MM.1S (cell line): ENCODE measurements at regions not wholly inside any gene's neighbourhood (a gene's known extent, or its start where the extent isn't known, plus 50 kb on each side); places are given as distances from the start of the nearest gene placed in this dataset.

Source experiments
- DNase-seq: peaks from one replicate; pipeline ENCODE4 v3.0.0-alpha.2; 2015
- H2AFZ ChIP-seq: fragments of 300-600 bp; sonication (generic); 2 replicates; pipeline ENCODE4 v1.6.0; 2016; ENCODE audit warnings: antibody characterized with exemption, low read length
- H3F3A ChIP-seq: fragments of 300-600 bp; sonication (generic); 2 replicates; pipeline ENCODE4 v1.6.1; 2016; ENCODE audit warnings: mild to moderate bottlenecking, antibody characterized with exemption, low read length, moderate library complexity, mixed read lengths; ENCODE audit not compliant: insufficient read depth
- H3K27ac ChIP-seq: fragments of 300-600 bp; sonication (generic); 2 replicates; pipeline ENCODE4 v1.5.1; 2016; ENCODE audit warnings: mild to moderate bottlenecking, low read length
- H3K27me3 ChIP-seq: fragments of 300-600 bp; sonication (generic); replicated peaks from 2 replicates; pipeline ENCODE4 v1.6.0; 2016; ENCODE audit warnings: low read length; ENCODE audit not compliant: insufficient read depth
- H3K36me3 ChIP-seq: fragments of 300-600 bp; sonication (generic); replicated peaks from 2 replicates; pipeline ENCODE4 v1.6.1; 2016; ENCODE audit warnings: mild to moderate bottlenecking, low read length, mixed read lengths; ENCODE audit not compliant: insufficient read depth
- H3K4me1 ChIP-seq: fragments of 300-600 bp; sonication (generic); 2 replicates; pipeline ENCODE4 v1.6.1; 2016; ENCODE audit warnings: low read length, mixed read lengths
- H3K4me2 ChIP-seq: fragments of 300-600 bp; sonication (generic); 2 replicates; pipeline ENCODE4 v1.6.0; 2016; ENCODE audit warnings: low read depth, low read length
- H3K4me3 ChIP-seq: fragments of 300-600 bp; sonication (generic); 2 replicates; pipeline ENCODE4 v1.5.1; 2016; ENCODE audit warnings: low read length, mixed read lengths
- H3K79me2 ChIP-seq: fragments of 300-600 bp; sonication (generic); 2 replicates; pipeline ENCODE4 v1.6.1; 2016; ENCODE audit warnings: mixed run types, low read length, mixed read lengths
- H3K9ac ChIP-seq: fragments of 300-600 bp; sonication (generic); 2 replicates; pipeline ENCODE4 v1.6.1; 2016; ENCODE audit warnings: low read length, mixed read lengths
- H3K9me2 ChIP-seq: fragments of 300-600 bp; sonication (generic); replicated peaks from 2 replicates; pipeline ENCODE4 v1.6.1; 2016; ENCODE audit warnings: mild to moderate bottlenecking, low read length, mixed read lengths; ENCODE audit not compliant: insufficient read depth
- H3K9me3 ChIP-seq: fragments of 300-600 bp; sonication (generic); replicated peaks from 2 replicates; pipeline ENCODE4 v1.6.1; 2016; ENCODE audit warnings: mild to moderate bottlenecking, low read length, mixed read lengths; ENCODE audit not compliant: insufficient read depth
- H4K20me1 ChIP-seq: fragments of 300-600 bp; sonication (generic); 2 replicates; pipeline ENCODE4 v1.6.1; 2016; ENCODE audit warnings: mild to moderate bottlenecking, low read length, moderate library complexity, mixed read lengths; ENCODE audit not compliant: insufficient read depth
- EZH2 ChIP-seq: fragments of 300-600 bp; sonication (generic); optimal IDR thresholded peaks from 2 replicates; pipeline ENCODE3; 2017; ENCODE audit warnings: low read depth, mild to moderate bottlenecking, antibody characterized with exemption, low read length, mixed read lengths
- EZH2phosphoT487 ChIP-seq: fragments of 300-600 bp; sonication (generic); IDR thresholded peaks from 2 replicates; pipeline ENCODE4 v1.6.1; 2018; ENCODE audit warnings: antibody characterized with exemption, low read length
- TF ChIP-seq, protein P1 (sequence below): fragments of 300-600 bp; sonication (generic); IDR thresholded peaks from 2 replicates; pipeline ENCODE4 v1.5.1; 2016; ENCODE audit warnings: antibody characterized with exemption, low read length, mixed read lengths

DNA sequence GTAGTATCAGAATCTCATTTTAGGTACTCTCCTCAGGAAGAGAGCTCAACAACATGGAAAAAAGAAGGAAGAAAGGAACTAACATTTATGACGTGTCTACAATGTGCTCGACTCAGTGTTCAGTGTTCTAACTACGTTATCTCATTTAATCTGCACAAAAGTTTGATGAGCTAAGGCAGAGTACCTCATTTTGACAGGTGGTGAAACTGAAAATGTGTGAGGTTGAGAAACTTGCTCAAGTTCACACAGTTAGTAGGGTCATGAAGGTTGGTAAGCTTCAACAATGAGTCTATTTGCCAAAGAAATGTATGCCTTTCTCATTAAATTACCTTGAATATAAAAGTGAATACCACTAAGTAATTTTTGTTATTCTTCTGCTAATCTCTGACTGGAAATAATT is 165.1 kb downstream of the CAAP1 start:
- H3K27me3 ChIP-seq, result no peaks in the 10 kb centered on the region
- no peak overlapping the region for H3K27ac ChIP-seq
- no peaks in the 10 kb centered on the region for H4K20me1 ChIP-seq
- peak; percentile 41 for DNase-seq
- no peak overlapping the region for H3K4me2 ChIP-seq
- no peaks in the 10 kb centered on the region for H3F3A ChIP-seq
- no peaks in the 10 kb centered on the region for H3K79me2 ChIP-seq
- no peaks in the 10 kb centered on the region for H3K36me3 ChIP-seq
- H3K9ac ChIP-seq, result no peak overlapping the region
- H3K4me3 ChIP-seq, result no peak overlapping the region
- TF ChIP-seq, protein P1, sequence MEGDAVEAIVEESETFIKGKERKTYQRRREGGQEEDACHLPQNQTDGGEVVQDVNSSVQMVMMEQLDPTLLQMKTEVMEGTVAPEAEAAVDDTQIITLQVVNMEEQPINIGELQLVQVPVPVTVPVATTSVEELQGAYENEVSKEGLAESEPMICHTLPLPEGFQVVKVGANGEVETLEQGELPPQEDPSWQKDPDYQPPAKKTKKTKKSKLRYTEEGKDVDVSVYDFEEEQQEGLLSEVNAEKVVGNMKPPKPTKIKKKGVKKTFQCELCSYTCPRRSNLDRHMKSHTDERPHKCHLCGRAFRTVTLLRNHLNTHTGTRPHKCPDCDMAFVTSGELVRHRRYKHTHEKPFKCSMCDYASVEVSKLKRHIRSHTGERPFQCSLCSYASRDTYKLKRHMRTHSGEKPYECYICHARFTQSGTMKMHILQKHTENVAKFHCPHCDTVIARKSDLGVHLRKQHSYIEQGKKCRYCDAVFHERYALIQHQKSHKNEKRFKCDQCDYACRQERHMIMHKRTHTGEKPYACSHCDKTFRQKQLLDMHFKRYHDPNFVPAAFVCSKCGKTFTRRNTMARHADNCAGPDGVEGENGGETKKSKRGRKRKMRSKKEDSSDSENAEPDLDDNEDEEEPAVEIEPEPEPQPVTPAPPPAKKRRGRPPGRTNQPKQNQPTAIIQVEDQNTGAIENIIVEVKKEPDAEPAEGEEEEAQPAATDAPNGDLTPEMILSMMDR, result no peak
- TF ChIP-seq EZH2, result no peak
- no peak for TF ChIP-seq EZH2phosphoT487
- 0 out of 2 replicates have a peak, but pooled peaks cover 3% of the 10 kb centered on the region for H3K4me1 ChIP-seq
- H3K9me3 ChIP-seq, result no peaks in the 10 kb centered on the region
- H2AFZ ChIP-seq, result no peak overlapping the region
- H3K9me2 ChIP-seq, result no peaks in the 10 kb centered on the region

GRCh38 chr9:26725573-26725972 is 167.0 kb downstream of the CAAP1 start:
- Histone ChIP-seq H3K79me2 (no peaks in the 10 kb centered on the region), H2AFZ (no peak overlapping the region), H3K9ac (no peak overlapping the region), H3K4me1 (0 out of 2 replicates have a peak, but pooled peaks cover 3% of the 10 kb centered on the region), H3K9me2 (no peaks in the 10 kb centered on the region), H4K20me1 (no peaks in the 10 kb centered on the region), H3F3A (no peaks in the 10 kb centered on the region), H3K36me3 (no peaks in the 10 kb centered on the region), H3K4me3 (no peak overlapping the region), H3K9me3 (no peaks in the 10 kb centered on the region), H3K27ac (no peak overlapping the region), H3K4me2 (no peak overlapping the region), H3K27me3 (no peaks in the 10 kb centered on the region)
- DNase-seq, result no peak
- no peak for TF ChIP-seq EZH2phosphoT487
- TF ChIP-seq EZH2, result no peak
- TF ChIP-seq, protein P1, result no peak

DNA sequence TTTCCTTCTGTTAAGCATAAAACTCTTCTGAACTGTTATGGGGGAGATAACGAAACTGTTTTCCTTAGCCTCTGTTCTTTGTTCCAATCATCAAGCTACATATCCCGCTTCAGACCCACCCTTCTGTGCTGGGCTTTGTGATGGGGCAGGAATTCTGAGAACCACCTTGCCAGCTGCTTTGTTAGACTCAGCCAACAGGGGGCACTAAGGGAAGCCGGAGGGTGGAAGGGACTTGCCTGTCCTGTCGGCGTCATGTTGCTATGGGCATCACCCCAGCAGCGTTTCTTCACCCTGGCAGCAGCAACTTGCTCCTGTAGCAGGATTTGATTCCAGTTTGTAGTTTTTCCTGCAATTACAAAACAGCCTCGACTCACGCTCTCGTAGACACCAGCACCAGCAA is 169.1 kb downstream of the CAAP1 start:
- no peaks in the 10 kb centered on the region for H3K9me2 ChIP-seq
- no peaks in the 10 kb centered on the region for H3F3A ChIP-seq
- DNase-seq, result no peak
- no peak overlapping the region for H2AFZ ChIP-seq
- TF ChIP-seq EZH2, result no peak
- TF ChIP-seq, protein P1, result peak; percentile 18
- H3K27ac ChIP-seq, result no peak overlapping the region
- H3K9me3 ChIP-seq, result no peaks in the 10 kb centered on the region
- H3K4me2 ChIP-seq, result no peak overlapping the region
- no peaks in the 10 kb centered on the region for H3K79me2 ChIP-seq
- H3K4me1 ChIP-seq, result 0 out of 2 replicates have a peak, but pooled peaks cover 3% of the 10 kb centered on the region
- H3K27me3 ChIP-seq, result no peaks in the 10 kb centered on the region
- H3K9ac ChIP-seq, result no peak overlapping the region
- H3K36me3 ChIP-seq, result no peaks in the 10 kb centered on the region
- no peaks in the 10 kb centered on the region for H4K20me1 ChIP-seq
- no peak overlapping the region for H3K4me3 ChIP-seq

- Histone ChIP-seq H3K4me3 (no peak overlapping the region), H3K4me2 (no peak overlapping the region), H3K4me1 (0 out of 2 replicates have a peak, but pooled peaks cover 2% of the 10 kb centered on the region)
These were observed 169.8 kb downstream of the CAAP1 start for GRCh38 chr9:26722755-26723154.

More at GRCh38 chr9:26722755-26723154, 169.8 kb downstream of the CAAP1 start:
- H3K9me3 ChIP-seq, result no peaks in the 10 kb centered on the region
- H3K36me3 ChIP-seq, result no peaks in the 10 kb centered on the region
- no peaks in the 10 kb centered on the region for H4K20me1 ChIP-seq
- no peak for DNase-seq
- H3K27ac ChIP-seq, result no peak overlapping the region
- no peaks in the 10 kb centered on the region for H3F3A ChIP-seq
- H3K9ac ChIP-seq, result no peak overlapping the region
- H2AFZ ChIP-seq, result no peak overlapping the region
- TF ChIP-seq EZH2 (no peak), EZH2phosphoT487 (no peak)
- TF ChIP-seq, protein P1, result no peak
- no peaks in the 10 kb centered on the region for H3K9me2 ChIP-seq
- H3K27me3 ChIP-seq, result no peaks in the 10 kb centered on the region
- no peaks in the 10 kb centered on the region for H3K79me2 ChIP-seq
